Loucy (cell line): ENCODE measurements at regions not wholly inside any gene's neighbourhood (a gene's known extent, or its start where the extent isn't known, plus 50 kb on each side); places are given as distances from the start of the nearest gene placed in this dataset.

ENCODE experiments used
- H2AFZ ChIP-seq: fragments of 200-600 bp; sonication (generic); 2 replicates; pipeline ENCODE4 v1.6.0; 2016; ENCODE audit warnings: antibody characterized with exemption, mild to moderate bottlenecking, low read length, moderate library complexity
- H3F3A ChIP-seq: fragments of 200-600 bp; 2 replicates; pipeline ENCODE4 v1.6.0; 2016; ENCODE audit warnings: antibody characterized with exemption, low read depth, mild to moderate bottlenecking
- H3K27me3 ChIP-seq: fragments of 200-600 bp; sonication (generic); 2 replicates; pipeline ENCODE4 v1.6.1; 2014; ENCODE audit warnings: low read length, mild to moderate bottlenecking; ENCODE audit not compliant: insufficient read depth, poor library complexity, severe bottlenecking
- H3K36me3 ChIP-seq: fragments of 200-600 bp; sonication (generic); 2 replicates; pipeline ENCODE4 v1.6.1; 2016; ENCODE audit warnings: low read length; ENCODE audit not compliant: insufficient read depth
- H3K4me1 ChIP-seq: fragments of 200-600 bp; sonication (generic); 2 replicates; pipeline ENCODE4 v1.5.1; 2014; ENCODE audit warnings: low read length, mild to moderate bottlenecking; ENCODE audit not compliant: insufficient read depth, poor library complexity, severe bottlenecking
- H3K4me2 ChIP-seq: fragments of 200-600 bp; sonication (generic); 2 replicates; pipeline ENCODE4 v1.6.0; 2014; ENCODE audit warnings: antibody characterized with exemption, low read length, low read depth, mild to moderate bottlenecking; ENCODE audit not compliant: poor library complexity, severe bottlenecking
- H3K4me3 ChIP-seq: fragments of 200-600 bp; sonication (generic); 2 replicates; pipeline ENCODE4 v1.5.1; 2014; ENCODE audit warnings: low read length, mild to moderate bottlenecking, mixed read lengths; ENCODE audit not compliant: poor library complexity, severe bottlenecking
- H3K79me2 ChIP-seq: fragments of 200-600 bp; sonication (generic); 2 replicates; pipeline ENCODE4 v1.6.1; 2014; ENCODE audit warnings: low read length; ENCODE audit not compliant: insufficient read depth
- H3K9ac ChIP-seq: fragments of 200-600 bp; sonication (generic); 2 replicates; pipeline ENCODE4 v1.6.0; 2014; ENCODE audit warnings: mild to moderate bottlenecking, low read depth, low read length, moderate library complexity; ENCODE audit not compliant: poor library complexity, severe bottlenecking
- H3K9me2 ChIP-seq: fragments of 200-600 bp; sonication (generic); replicated peaks from 2 replicates; pipeline ENCODE4 v1.6.1; 2016; ENCODE audit warnings: low read depth, low read length, mixed read lengths
- H3K9me3 ChIP-seq: fragments of 200-600 bp; sonication (generic); 2 replicates; pipeline ENCODE4 v1.6.1; 2014; ENCODE audit warnings: mild to moderate bottlenecking, antibody characterized with exemption, low read length, low read depth; ENCODE audit not compliant: insufficient read depth
- H4K20me1 ChIP-seq: fragments of 200-600 bp; sonication (generic); 2 replicates; pipeline ENCODE4 v1.6.0; 2014; ENCODE audit warnings: antibody characterized with exemption, low read length, mild to moderate bottlenecking; ENCODE audit not compliant: insufficient read depth, poor library complexity, severe bottlenecking
- CTCF ChIP-seq: fragments of 200-600 bp; sonication (generic); conservative IDR thresholded peaks from 2 replicates; pipeline ENCODE4 v1.5.1; 2014; ENCODE audit warnings: mild to moderate bottlenecking, antibody characterized with exemption, low read length
- EZH2phosphoT487 ChIP-seq: fragments of 200-600 bp; IDR thresholded peaks from 2 replicates; pipeline ENCODE4 v1.6.1; 2018; ENCODE audit warnings: antibody characterized with exemption, mild to moderate bottlenecking, moderate library complexity, borderline replicate concordance

DNA sequence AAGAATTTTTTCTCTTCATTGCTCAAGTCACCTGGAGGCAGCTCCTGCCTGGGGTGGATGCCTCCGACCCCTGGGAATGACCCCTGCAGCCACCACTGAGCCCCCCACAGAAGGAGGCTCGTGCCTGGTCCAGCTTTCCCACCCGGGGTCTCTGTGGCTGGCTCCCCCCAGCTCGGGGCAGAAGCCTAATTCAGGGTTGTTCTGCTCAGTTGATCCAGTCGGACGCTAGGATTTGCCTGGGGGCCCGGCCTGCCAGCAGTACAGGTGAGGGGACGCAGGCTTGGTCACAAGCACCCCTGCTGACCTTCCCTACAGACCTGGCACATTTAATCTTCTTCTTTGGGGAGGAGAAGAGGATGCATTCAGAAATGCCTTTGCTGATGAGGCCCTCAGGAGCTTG lies 53.6 kb upstream of the POFUT2 start:
- no peaks in the 10 kb centered on the region for H4K20me1 ChIP-seq
- H3K9ac ChIP-seq, result no peak overlapping the region
- H3K9me2 ChIP-seq, result no peaks in the 10 kb centered on the region
- no peaks in the 10 kb centered on the region for H3K79me2 ChIP-seq
- no peaks in the 10 kb centered on the region for H3K4me1 ChIP-seq
- no peak overlapping the region for H2AFZ ChIP-seq
- no peaks in the 10 kb centered on the region for H3K9me3 ChIP-seq
- H3K4me3 ChIP-seq, result no peak overlapping the region
- no peak overlapping the region for H3K4me2 ChIP-seq
- TF ChIP-seq EZH2phosphoT487 (no peak), CTCF (no peak)
- H3K36me3 ChIP-seq, result no peaks in the 10 kb centered on the region
- no peaks in the 10 kb centered on the region for H3F3A ChIP-seq
- H3K27me3 ChIP-seq, result no peaks in the 10 kb centered on the region

DNA sequence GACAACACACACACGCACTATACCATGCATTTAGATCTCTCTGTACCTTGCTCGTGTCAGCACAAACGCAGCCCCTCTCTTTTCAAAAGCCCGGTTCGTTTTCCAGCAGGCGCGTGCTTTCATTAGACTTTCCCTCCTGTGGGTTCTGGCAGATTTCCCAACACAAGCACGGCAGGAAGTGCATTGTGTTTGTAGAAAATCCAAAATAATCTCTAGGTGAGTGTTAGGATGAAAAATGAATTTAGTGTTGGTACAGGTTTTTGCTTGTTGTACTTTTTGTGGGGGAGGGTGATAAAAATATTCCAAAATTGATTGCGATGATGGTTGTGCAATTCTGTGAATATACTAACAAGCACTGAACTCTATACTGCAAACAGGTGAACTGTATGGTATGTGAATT lies 54.1 kb upstream of the POFUT2 start:
- Histone ChIP-seq H2AFZ (no peak overlapping the region), H3K4me2 (no peak overlapping the region), H3K79me2 (no peaks in the 10 kb centered on the region), H3K9me3 (no peaks in the 10 kb centered on the region), H3K4me3 (no peak overlapping the region), H3K36me3 (no peaks in the 10 kb centered on the region), H3F3A (no peaks in the 10 kb centered on the region), H3K27me3 (no peaks in the 10 kb centered on the region), H4K20me1 (no peaks in the 10 kb centered on the region), H3K9ac (no peak overlapping the region), H3K9me2 (no peaks in the 10 kb centered on the region), H3K4me1 (no peaks in the 10 kb centered on the region)
- no peak for TF ChIP-seq EZH2phosphoT487
- no peak for TF ChIP-seq CTCF

- Histone ChIP-seq H3K36me3 (no peaks in the 10 kb centered on the region), H3K27me3 (no peaks in the 10 kb centered on the region), H3K9me3 (no peaks in the 10 kb centered on the region), H3K9ac (no peak overlapping the region), H4K20me1 (no peaks in the 10 kb centered on the region), H3K9me2 (no peaks in the 10 kb centered on the region), H3K79me2 (no peaks in the 10 kb centered on the region), H3K4me1 (no peaks in the 10 kb centered on the region), H3K4me2 (no peak overlapping the region), H3K4me3 (no peak overlapping the region), H3F3A (no peaks in the 10 kb centered on the region), H2AFZ (no peak overlapping the region)
- TF ChIP-seq CTCF, result no peak
These were observed 56.2 kb upstream of the POFUT2 start for GRCh38 chr21:45343891-45344290.
